IPS-11a (cell line): ENCODE measurements at regions not wholly inside any gene's neighbourhood (a gene's known extent, or its start where the extent isn't known, plus 50 kb on each side); places are given as distances from the start of the nearest gene placed in this dataset.

Experiments
- H3K4me3 ChIP-seq: one replicate; pipeline ENCODE4 v1.5.1; 2013; ENCODE audit warnings: low read depth, low read length, control low read depth

GRCh38 chr1:58909914-58910681 is 126.3 kb upstream of the JUN start:
- H3K4me3 ChIP-seq, result no peak overlapping the region

- no peak overlapping the region for H3K4me3 ChIP-seq
Observed at GRCh38 chr1:58911841-58912499, 128.1 kb upstream of the JUN start.

- H3K4me3 ChIP-seq, result no peak overlapping the region
Observed at GRCh38 chr1:58914925-58915324, 131.1 kb upstream of the JUN start.

GRCh38 chr1:58917436-58917835 is 133.6 kb upstream of the JUN start:
- no peak overlapping the region for H3K4me3 ChIP-seq

GRCh38 chr1:58919226-58919958 is 135.5 kb upstream of the JUN start:
- no peak overlapping the region for H3K4me3 ChIP-seq

GRCh38 chr1:58919959-58920321 is 136.1 kb upstream of the JUN start:
- no peak overlapping the region for H3K4me3 ChIP-seq

- H3K4me3 ChIP-seq, result no peak overlapping the region
Observed at GRCh38 chr1:58921342-58921741, 137.5 kb upstream of the JUN start.

GRCh38 chr1:58921751-58922150 is 137.9 kb upstream of the JUN start:
- no peak overlapping the region for H3K4me3 ChIP-seq

GRCh38 chr1:58922302-58923089 is 138.6 kb upstream of the JUN start:
- no peak overlapping the region for H3K4me3 ChIP-seq

- H3K4me3 ChIP-seq, result no peak overlapping the region
Observed at GRCh38 chr1:58923090-58923470, 139.2 kb upstream of the JUN start.

- no peak overlapping the region for H3K4me3 ChIP-seq
Observed at GRCh38 chr1:58924016-58924565, 140.2 kb upstream of the JUN start.

- H3K4me3 ChIP-seq, result no peak overlapping the region
Observed at GRCh38 chr1:58924821-58925220, 141.0 kb upstream of the JUN start.

- H3K4me3 ChIP-seq, result no peak overlapping the region
Observed at GRCh38 chr1:58925247-58925646, 141.4 kb upstream of the JUN start.

GRCh38 chr1:58926152-58926551 is 142.3 kb upstream of the JUN start:
- H3K4me3 ChIP-seq, result no peak overlapping the region

GRCh38 chr1:58927041-58927721 is 143.3 kb upstream of the JUN start:
- H3K4me3 ChIP-seq, result no peak overlapping the region

- H3K4me3 ChIP-seq, result no peak overlapping the region
Observed at GRCh38 chr1:58927722-58928085, 143.9 kb upstream of the JUN start.

GRCh38 chr1:58928514-58928913 is 144.7 kb upstream of the JUN start:
- H3K4me3 ChIP-seq, result no peak overlapping the region

GRCh38 chr1:58929671-58930325 is 146.0 kb upstream of the JUN start:
- no peak overlapping the region for H3K4me3 ChIP-seq

GRCh38 chr1:58931024-58931423 is 147.2 kb upstream of the JUN start:
- H3K4me3 ChIP-seq, result no peak overlapping the region

GRCh38 chr1:58931756-58932155 is 147.9 kb upstream of the JUN start:
- no peak overlapping the region for H3K4me3 ChIP-seq
